ENCODE measurements at regions not wholly inside any gene's neighbourhood (a gene's known extent, or its start where the extent isn't known, plus 50 kb on each side); places are given as distances from the start of the nearest gene placed in this dataset.

DNA sequence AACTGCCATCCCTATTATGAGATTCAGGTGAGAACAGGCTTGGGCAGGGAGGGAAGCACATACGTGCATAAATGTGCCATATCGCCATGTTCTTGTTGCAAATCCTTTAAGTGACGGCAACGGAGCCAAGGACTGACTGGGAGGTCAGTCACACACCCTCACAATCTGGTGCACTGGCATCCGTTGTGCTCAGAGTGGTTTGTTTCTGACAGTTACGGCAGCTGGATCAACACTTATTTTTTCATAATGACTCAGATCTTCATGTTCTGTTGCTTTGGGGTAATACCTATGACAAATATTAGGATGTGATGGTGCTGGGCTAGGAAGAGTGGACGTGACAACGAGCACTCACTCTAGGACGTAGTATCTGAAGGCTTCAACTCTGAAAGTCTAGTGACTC lies 56.2 kb upstream of the PREP start:
- TF ChIP-seq, protein P1, sequence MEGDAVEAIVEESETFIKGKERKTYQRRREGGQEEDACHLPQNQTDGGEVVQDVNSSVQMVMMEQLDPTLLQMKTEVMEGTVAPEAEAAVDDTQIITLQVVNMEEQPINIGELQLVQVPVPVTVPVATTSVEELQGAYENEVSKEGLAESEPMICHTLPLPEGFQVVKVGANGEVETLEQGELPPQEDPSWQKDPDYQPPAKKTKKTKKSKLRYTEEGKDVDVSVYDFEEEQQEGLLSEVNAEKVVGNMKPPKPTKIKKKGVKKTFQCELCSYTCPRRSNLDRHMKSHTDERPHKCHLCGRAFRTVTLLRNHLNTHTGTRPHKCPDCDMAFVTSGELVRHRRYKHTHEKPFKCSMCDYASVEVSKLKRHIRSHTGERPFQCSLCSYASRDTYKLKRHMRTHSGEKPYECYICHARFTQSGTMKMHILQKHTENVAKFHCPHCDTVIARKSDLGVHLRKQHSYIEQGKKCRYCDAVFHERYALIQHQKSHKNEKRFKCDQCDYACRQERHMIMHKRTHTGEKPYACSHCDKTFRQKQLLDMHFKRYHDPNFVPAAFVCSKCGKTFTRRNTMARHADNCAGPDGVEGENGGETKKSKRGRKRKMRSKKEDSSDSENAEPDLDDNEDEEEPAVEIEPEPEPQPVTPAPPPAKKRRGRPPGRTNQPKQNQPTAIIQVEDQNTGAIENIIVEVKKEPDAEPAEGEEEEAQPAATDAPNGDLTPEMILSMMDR (IDR thresholded peaks at IDR 0.05), result no peak
- no peak for TF ChIP-seq EZH2 (IDR thresholded peaks at IDR 0.05)
- TF ChIP-seq EZH2phosphoT487 (IDR thresholded peaks at IDR 0.05), result no peak
- Mint-ChIP-seq H3K36me3 (no peaks in the 10 kb centered on the region), H3K27ac (no peak overlapping the region), H3K27me3 (ENCODE audit: insufficient read depth, low read depth) (no peaks in the 10 kb centered on the region), H3K4me1 (peaks cover 4% of the 10 kb centered on the region), H3K4me3 (no peak overlapping the region), H3K9me3 (peaks cover 9% of the 10 kb centered on the region)
- DNase-seq (ENCODE audit: low spot score), result no peak
- no peak overlapping the region for H3K4me2 ChIP-seq
- no peaks in the 10 kb centered on the region for H4K20me1 ChIP-seq (ENCODE audit: low read depth)
- no peak overlapping the region for H3K4me3 ChIP-seq
- no peak overlapping the region for H3K27ac ChIP-seq
- H3K9ac ChIP-seq, result no peak overlapping the region
- H3K4me1 ChIP-seq, result peaks cover 8% of the 10 kb centered on the region
- H3F3A ChIP-seq (ENCODE audit: low read depth), result no peaks in the 10 kb centered on the region
- H3K9me3 ChIP-seq (ENCODE audit: low read depth), result no peaks in the 10 kb centered on the region
- H2AFZ ChIP-seq (replicated peaks), result no peak overlapping the region
- H3K79me2 ChIP-seq (ENCODE audit: low read depth), result no peaks in the 10 kb centered on the region
- no peaks in the 10 kb centered on the region for H3K27me3 ChIP-seq
- H3K36me3 ChIP-seq, result no peaks in the 10 kb centered on the region

DNA sequence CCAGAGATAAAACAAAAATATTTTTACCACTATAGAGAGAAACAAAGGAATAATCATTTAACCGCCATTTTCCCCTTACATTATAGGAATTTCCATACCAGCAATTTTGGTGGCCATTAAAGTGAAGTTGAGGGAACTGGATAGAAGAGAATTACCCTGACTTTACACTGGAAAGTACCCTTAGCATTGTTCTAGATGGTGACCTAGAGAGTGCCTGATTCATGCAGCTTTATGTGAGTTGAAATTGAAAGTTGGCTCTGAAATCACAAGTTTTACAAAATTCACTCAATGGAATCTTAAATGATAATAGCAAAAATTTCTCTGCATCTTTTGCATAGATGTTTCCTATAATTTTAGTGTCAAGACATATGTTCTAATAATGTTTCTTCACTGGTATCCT lies 55.7 kb upstream of the PREP start:
- no peak overlapping the region for H2AFZ ChIP-seq (replicated peaks)
- no peak overlapping the region for H3K27ac ChIP-seq
- H3K79me2 ChIP-seq (ENCODE audit: low read depth), result no peaks in the 10 kb centered on the region
- peaks cover 9% of the 10 kb centered on the region for H3K9me3 Mint-ChIP-seq
- peaks cover 7% of the 10 kb centered on the region for H3K4me1 Mint-ChIP-seq
- no peaks in the 10 kb centered on the region for H3K36me3 ChIP-seq
- no peak for DNase-seq (ENCODE audit: low spot score)
- TF ChIP-seq, protein P1 (IDR thresholded peaks at IDR 0.05), result no peak
- no peak for TF ChIP-seq EZH2phosphoT487 (IDR thresholded peaks at IDR 0.05)
- no peak for TF ChIP-seq EZH2 (IDR thresholded peaks at IDR 0.05)
- no peaks in the 10 kb centered on the region for H3F3A ChIP-seq (ENCODE audit: low read depth)
- no peaks in the 10 kb centered on the region for H3K36me3 Mint-ChIP-seq
- H3K9me3 ChIP-seq (ENCODE audit: low read depth), result no peaks in the 10 kb centered on the region
- no peak overlapping the region for H3K9ac ChIP-seq
- H3K4me3 Mint-ChIP-seq, result no peak overlapping the region
- H3K27me3 Mint-ChIP-seq (ENCODE audit: insufficient read depth, low read depth), result no peaks in the 10 kb centered on the region
- H3K4me3 ChIP-seq, result no peak overlapping the region
- no peaks in the 10 kb centered on the region for H4K20me1 ChIP-seq (ENCODE audit: low read depth)
- peaks cover 8% of the 10 kb centered on the region for H3K4me1 ChIP-seq
- H3K4me2 ChIP-seq, result no peak overlapping the region
- no peak overlapping the region for H3K27ac Mint-ChIP-seq
- no peaks in the 10 kb centered on the region for H3K27me3 ChIP-seq

DNA sequence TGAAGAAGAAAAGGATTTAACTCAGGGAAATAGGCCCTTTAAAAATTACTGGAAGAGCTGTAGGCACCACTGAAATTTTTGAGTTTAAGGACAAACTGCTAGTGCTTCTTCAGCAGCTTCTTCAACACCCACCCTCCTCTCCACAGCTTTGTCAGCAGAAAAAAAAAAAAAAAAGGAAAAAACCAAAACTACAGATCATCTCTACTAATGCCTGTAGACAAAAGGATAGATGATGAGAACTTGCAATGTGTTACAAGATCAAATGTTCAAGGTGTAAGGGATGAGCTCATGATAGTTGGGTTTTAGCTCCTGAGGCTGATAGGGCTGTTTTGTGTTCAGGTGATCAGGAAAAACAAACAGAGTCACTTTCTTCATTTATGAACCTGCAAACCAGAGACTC lies 55.2 kb upstream of the PREP start:
- no peaks in the 10 kb centered on the region for H3K79me2 ChIP-seq (ENCODE audit: low read depth)
- no peak overlapping the region for H3K27ac Mint-ChIP-seq

More for the DNA sequence above, 55.2 kb upstream of the PREP start:
- Mint-ChIP-seq H3K4me3 (no peak overlapping the region), H3K9me3 (peaks cover 9% of the 10 kb centered on the region), H3K27me3 (ENCODE audit: insufficient read depth, low read depth) (no peaks in the 10 kb centered on the region), H3K4me1 (peaks cover 12% of the 10 kb centered on the region), H3K36me3 (no peaks in the 10 kb centered on the region)
- Histone ChIP-seq H3K27me3 (no peaks in the 10 kb centered on the region), H3K9me3 (ENCODE audit: low read depth) (no peaks in the 10 kb centered on the region), H4K20me1 (ENCODE audit: low read depth) (no peaks in the 10 kb centered on the region), H3F3A (ENCODE audit: low read depth) (no peaks in the 10 kb centered on the region), H3K4me2 (no peak overlapping the region), H3K36me3 (no peaks in the 10 kb centered on the region), H3K4me3 (no peak overlapping the region), H3K27ac (no peak overlapping the region), H2AFZ (replicated peaks) (no peak overlapping the region), H3K4me1 (peaks cover 8% of the 10 kb centered on the region), H3K9ac (no peak overlapping the region)
- no peak for DNase-seq (ENCODE audit: low spot score)
- no peak for TF ChIP-seq EZH2phosphoT487 (IDR thresholded peaks at IDR 0.05)
- TF ChIP-seq, protein P1 (IDR thresholded peaks at IDR 0.05), result no peak
- TF ChIP-seq EZH2 (IDR thresholded peaks at IDR 0.05), result no peak

Data from neural progenitor cell (in vitro differentiated cells).